ENCODE measurements at regions not wholly inside any gene's neighbourhood (a gene's known extent, or its start where the extent isn't known, plus 50 kb on each side); places are given as distances from the start of the nearest gene placed in this dataset.

DNA sequence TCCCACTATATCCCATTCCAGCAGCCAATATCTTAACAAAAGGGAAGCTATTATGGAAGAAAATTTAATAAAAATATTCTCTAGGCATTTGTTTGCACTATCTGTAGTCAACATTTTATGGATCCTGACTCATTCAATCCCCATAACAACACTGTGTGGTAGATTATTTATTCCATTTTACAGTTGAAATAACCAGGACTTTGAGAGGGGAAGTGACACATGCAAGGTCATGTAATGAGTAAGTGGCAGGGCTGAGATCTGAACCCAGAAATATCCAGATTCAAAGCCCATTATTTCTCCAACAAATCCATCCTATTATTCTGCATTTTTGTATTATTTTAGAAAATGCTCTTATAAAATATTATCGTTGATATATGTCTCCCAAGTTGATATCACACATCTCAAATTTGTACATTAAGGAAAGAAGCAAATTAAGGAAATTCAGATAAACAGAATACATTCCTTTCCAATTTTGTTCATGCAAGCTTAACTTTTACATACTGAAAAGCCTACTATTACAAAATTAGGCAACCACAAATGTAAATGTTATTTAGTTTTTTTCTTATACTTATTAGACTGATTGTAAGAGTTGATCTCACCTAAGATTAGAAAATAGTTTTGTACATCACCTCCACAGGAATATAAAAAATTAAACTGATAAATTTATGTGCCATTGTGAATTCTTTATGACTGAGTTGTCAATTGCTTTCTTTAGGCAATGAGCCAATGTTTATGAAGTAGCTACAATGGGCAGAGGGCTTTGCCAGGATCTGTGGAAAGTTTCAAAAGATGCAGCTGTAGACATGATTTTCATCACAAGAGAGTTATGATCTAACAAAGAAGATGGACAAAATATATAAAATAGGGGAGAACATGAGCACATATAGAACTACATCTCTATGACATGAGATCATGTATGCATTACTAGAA lies 55.1 kb upstream of the E2F7 start:
- TF ChIP-seq, protein P1, sequence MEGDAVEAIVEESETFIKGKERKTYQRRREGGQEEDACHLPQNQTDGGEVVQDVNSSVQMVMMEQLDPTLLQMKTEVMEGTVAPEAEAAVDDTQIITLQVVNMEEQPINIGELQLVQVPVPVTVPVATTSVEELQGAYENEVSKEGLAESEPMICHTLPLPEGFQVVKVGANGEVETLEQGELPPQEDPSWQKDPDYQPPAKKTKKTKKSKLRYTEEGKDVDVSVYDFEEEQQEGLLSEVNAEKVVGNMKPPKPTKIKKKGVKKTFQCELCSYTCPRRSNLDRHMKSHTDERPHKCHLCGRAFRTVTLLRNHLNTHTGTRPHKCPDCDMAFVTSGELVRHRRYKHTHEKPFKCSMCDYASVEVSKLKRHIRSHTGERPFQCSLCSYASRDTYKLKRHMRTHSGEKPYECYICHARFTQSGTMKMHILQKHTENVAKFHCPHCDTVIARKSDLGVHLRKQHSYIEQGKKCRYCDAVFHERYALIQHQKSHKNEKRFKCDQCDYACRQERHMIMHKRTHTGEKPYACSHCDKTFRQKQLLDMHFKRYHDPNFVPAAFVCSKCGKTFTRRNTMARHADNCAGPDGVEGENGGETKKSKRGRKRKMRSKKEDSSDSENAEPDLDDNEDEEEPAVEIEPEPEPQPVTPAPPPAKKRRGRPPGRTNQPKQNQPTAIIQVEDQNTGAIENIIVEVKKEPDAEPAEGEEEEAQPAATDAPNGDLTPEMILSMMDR (IDR thresholded peaks at IDR 0.05): no peak
- TF ChIP-seq EZH2phosphoT487 (IDR thresholded peaks at IDR 0.05): no peak
- no peak for TF ChIP-seq EZH2 (IDR thresholded peaks at IDR 0.05)

Measured in neural progenitor cell (in vitro differentiated cells).